ENCODE measurements at regions not wholly inside any gene's neighbourhood (a gene's known extent, or its start where the extent isn't known, plus 50 kb on each side); places are given as distances from the start of the nearest gene placed in this dataset.

DNA sequence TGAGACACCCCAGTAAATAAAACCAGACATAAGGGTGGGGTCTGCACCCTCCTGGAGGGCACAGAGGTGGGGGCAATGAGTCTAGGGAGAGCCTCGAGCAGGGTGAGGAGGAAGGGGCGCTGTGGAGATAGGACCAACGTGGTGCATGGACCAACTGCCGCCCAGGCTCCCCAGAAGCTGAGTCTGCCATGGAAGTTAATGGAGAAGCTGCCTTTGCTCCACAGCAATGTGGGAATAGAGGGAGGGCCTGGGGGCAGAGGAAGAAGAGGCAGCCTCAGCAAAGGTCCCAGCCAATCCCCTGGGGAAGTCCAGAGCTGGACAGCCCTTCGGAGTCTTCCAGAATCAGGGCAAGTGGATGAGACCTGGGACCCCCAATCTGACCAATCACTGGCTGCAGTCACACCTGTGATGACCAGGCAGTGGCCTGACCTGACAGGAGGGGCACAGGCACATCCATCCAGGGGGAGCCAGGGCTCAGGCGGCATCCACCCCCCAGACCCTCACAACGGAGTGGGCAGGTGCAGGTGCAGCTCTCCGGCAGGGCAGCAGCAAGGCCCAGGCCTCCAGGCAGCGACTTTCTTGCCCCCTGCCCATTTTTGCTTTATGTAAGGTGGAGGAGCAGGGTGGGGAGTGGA, 242.2 kb upstream of the PPP2R2D start:
- Histone ChIP-seq H3K36me3 (ENCODE audit: control insufficient read depth in 4 of 4, insufficient read depth in 4 of 4, low read length in 4 of 4) (no peaks in the 10 kb centered on the region), H3K4me1 (ENCODE audit: control insufficient read depth in 5 of 5, insufficient read depth in 5 of 5, low read length in 5 of 5) (no peaks in the 10 kb centered on the region), H3K4me3 (no peak overlapping the region), H3K9me3 (ENCODE audit: control insufficient read depth in 4 of 4, insufficient read depth in 3 of 4, low read length in 3 of 4) (peaks cover 0 to 7% (median 0%) of the 10 kb centered on the region in 4 donors), H3K27me3 (ENCODE audit: control insufficient read depth in 3 of 3, insufficient read depth in 3 of 3, low read length in 2 of 3) (no peaks in the 10 kb centered on the region), H3K27ac (ENCODE audit: low read depth in 1 of 2, low read length in 1 of 2) (no peak overlapping the region), H3K9ac (ENCODE audit: insufficient read depth in 1 of 2, low read length in 2 of 2) (no peak overlapping the region)
- WGBS, 2 donors: 85 to 89% methylated on average over 9 of the region's 9 CpGs
- ATAC-seq (ENCODE audit: insufficient read depth, low FRiP score): no peak
- no peak for DNase-seq
- TF ChIP-seq, protein P1, sequence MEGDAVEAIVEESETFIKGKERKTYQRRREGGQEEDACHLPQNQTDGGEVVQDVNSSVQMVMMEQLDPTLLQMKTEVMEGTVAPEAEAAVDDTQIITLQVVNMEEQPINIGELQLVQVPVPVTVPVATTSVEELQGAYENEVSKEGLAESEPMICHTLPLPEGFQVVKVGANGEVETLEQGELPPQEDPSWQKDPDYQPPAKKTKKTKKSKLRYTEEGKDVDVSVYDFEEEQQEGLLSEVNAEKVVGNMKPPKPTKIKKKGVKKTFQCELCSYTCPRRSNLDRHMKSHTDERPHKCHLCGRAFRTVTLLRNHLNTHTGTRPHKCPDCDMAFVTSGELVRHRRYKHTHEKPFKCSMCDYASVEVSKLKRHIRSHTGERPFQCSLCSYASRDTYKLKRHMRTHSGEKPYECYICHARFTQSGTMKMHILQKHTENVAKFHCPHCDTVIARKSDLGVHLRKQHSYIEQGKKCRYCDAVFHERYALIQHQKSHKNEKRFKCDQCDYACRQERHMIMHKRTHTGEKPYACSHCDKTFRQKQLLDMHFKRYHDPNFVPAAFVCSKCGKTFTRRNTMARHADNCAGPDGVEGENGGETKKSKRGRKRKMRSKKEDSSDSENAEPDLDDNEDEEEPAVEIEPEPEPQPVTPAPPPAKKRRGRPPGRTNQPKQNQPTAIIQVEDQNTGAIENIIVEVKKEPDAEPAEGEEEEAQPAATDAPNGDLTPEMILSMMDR (IDR thresholded peaks at IDR 0.05; ENCODE audit: control extremely low read depth, extremely low read depth): no peak

DNA sequence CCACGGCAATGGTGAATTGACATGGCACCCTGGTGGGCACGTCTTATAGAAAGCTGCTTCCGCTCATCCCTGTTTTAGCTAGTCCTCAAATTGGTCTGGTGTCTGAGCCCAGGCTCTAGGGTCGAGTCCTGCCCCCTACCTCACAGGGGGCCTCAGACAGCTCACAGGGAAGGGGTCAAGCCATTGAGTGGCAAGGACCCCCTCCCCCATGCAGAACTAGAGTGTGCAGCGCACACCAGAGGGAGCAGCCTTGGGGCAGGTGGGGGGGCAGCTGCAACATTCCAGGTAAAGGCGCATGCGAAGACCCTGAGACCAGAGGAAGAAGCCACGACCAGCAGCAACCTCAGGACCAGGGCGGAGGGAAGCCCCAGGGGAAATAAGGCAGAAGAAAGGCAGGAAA, 240.4 kb upstream of the PPP2R2D start:
- ATAC-seq (ENCODE audit: insufficient read depth, low FRiP score): no peak
- Histone ChIP-seq H3K27me3 (ENCODE audit: control insufficient read depth in 3 of 3, insufficient read depth in 3 of 3, low read length in 2 of 3) (no peaks in the 10 kb centered on the region), H3K9ac (ENCODE audit: insufficient read depth in 1 of 2, low read length in 2 of 2) (no peak overlapping the region), H3K9me3 (ENCODE audit: control insufficient read depth in 4 of 4, insufficient read depth in 3 of 4, low read length in 3 of 4) (peaks cover 0 to 7% (median 0%) of the 10 kb centered on the region in 4 donors), H3K27ac (ENCODE audit: low read depth in 1 of 2, low read length in 1 of 2) (no peak overlapping the region), H3K4me3 (no peak overlapping the region), H3K36me3 (ENCODE audit: control insufficient read depth in 4 of 4, insufficient read depth in 4 of 4, low read length in 4 of 4) (no peaks in the 10 kb centered on the region), H3K4me1 (ENCODE audit: control insufficient read depth in 5 of 5, insufficient read depth in 5 of 5, low read length in 5 of 5) (no peaks in the 10 kb centered on the region)
- 88 to 90% methylated on average over 9 of the region's 9 CpGs for WGBS, 2 donors
- no peak for DNase-seq
- TF ChIP-seq, protein P1 (IDR thresholded peaks at IDR 0.05; ENCODE audit: control extremely low read depth, extremely low read depth): no peak

DNA sequence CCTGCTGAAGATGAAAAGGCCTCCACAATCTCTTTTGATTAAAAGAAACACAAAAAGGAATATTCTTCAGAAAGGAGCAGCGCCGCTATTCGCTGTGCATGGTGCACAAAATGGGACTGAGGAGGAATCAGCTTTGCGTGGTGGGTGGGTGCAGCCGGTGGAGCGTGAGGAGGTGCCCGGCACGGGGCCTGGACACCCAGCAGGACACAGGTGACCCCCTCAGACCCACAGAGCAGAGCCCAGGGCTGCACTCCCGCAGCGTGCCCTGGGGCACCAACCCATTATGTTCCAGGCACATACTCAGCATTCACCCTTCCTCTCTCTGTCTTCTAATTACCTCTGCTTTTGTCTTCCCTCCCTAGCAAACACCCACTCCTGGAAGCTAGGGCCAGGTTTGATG, 238.0 kb upstream of the PPP2R2D start:
- TF ChIP-seq, protein P1 (IDR thresholded peaks at IDR 0.05; ENCODE audit: control extremely low read depth, extremely low read depth): no peak
- H3K9me3 ChIP-seq (ENCODE audit: control insufficient read depth in 4 of 4, insufficient read depth in 3 of 4, low read length in 3 of 4): peaks cover 0 to 6% (median 0%) of the 10 kb centered on the region in 4 donors
- no peak for DNase-seq

DNA sequence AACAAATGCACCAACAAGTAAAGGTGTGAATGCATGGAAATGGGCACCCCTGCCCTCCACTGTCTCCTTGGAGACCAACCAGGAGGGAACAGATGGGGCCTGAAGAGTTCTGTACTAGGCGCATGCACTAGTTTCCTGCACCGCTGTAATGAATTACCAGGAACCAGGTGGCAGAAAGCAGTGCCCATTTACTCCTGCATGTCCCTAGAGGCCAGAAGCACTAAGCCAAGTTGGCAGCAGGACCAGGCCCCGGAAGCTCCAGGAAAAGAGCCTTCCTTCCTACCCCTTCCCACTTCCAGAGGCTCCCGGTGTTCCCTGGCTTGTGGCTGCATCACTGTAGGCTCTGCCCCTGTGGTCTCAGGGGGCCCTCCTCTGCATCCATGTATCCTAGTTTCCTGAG, 237.5 kb upstream of the PPP2R2D start:
- no peak overlapping the region for H3K9ac ChIP-seq (ENCODE audit: insufficient read depth in 1 of 2, low read length in 2 of 2)
- H3K4me3 ChIP-seq: no peak overlapping the region
- no peak for DNase-seq
- peaks cover 0 to 2% (median 0%) of the 10 kb centered on the region in 3 donors for H3K27me3 ChIP-seq (ENCODE audit: control insufficient read depth in 3 of 3, insufficient read depth in 3 of 3, low read length in 2 of 3)
- 70 to 76% methylated on average over 4 of the region's 4 CpGs for WGBS, 2 donors
- H3K36me3 ChIP-seq (ENCODE audit: control insufficient read depth in 4 of 4, insufficient read depth in 4 of 4, low read length in 4 of 4): no peaks in the 10 kb centered on the region
- peaks cover 0 to 7% (median 0%) of the 10 kb centered on the region in 4 donors for H3K9me3 ChIP-seq (ENCODE audit: control insufficient read depth in 4 of 4, insufficient read depth in 3 of 4, low read length in 3 of 4)
- no peak overlapping the region for H3K27ac ChIP-seq (ENCODE audit: low read depth in 1 of 2, low read length in 1 of 2)
- no peak for ATAC-seq (ENCODE audit: insufficient read depth, low FRiP score)
- TF ChIP-seq, protein P1 (IDR thresholded peaks at IDR 0.05; ENCODE audit: control extremely low read depth, extremely low read depth): no peak
- no peaks in the 10 kb centered on the region for H3K4me1 ChIP-seq (ENCODE audit: control insufficient read depth in 5 of 5, insufficient read depth in 5 of 5, low read length in 5 of 5)

More for the DNA sequence above, 238.0 kb upstream of the PPP2R2D start:
- no peaks in the 10 kb centered on the region for H3K4me1 ChIP-seq (ENCODE audit: control insufficient read depth in 5 of 5, insufficient read depth in 5 of 5, low read length in 5 of 5)
- H3K36me3 ChIP-seq (ENCODE audit: control insufficient read depth in 4 of 4, insufficient read depth in 4 of 4, low read length in 4 of 4): no peaks in the 10 kb centered on the region
- H3K4me3 ChIP-seq: no peak overlapping the region
- H3K9ac ChIP-seq (ENCODE audit: insufficient read depth in 1 of 2, low read length in 2 of 2): no peak overlapping the region
- 89 to 91% methylated on average over 10 of the region's 10 CpGs for WGBS, 2 donors
- no peak for ATAC-seq (ENCODE audit: insufficient read depth, low FRiP score)
- H3K27me3 ChIP-seq (ENCODE audit: control insufficient read depth in 3 of 3, insufficient read depth in 3 of 3, low read length in 2 of 3): peaks cover 0 to 2% (median 0%) of the 10 kb centered on the region in 3 donors
- H3K27ac ChIP-seq (ENCODE audit: low read depth in 1 of 2, low read length in 1 of 2): no peak overlapping the region
